Breast epithelium (tissue), 3 donors: ENCODE measurements at regions not wholly inside any gene's neighbourhood (a gene's known extent, or its start where the extent isn't known, plus 50 kb on each side); places are given as distances from the start of the nearest gene placed in this dataset.

Experiments
- POLR2A ChIP-seq: fragments of 450-650 bp; IDR thresholded peaks from one replicate; pipeline ENCODE4 v1.6.1; 2016; ENCODE audit warnings: antibody characterized with exemption, mild to moderate bottlenecking, moderate library complexity
- TF ChIP-seq, protein P1 (sequence below), 3 donors: fragments of 450-650 bp; IDR thresholded peaks; one replicate each; pipeline ENCODE4 v1.5.1; 2016 to 2017; ENCODE audit warnings: antibody characterized with exemption in 3 of 3, mild to moderate bottlenecking in 3 of 3, moderate library complexity in 3 of 3

DNA sequence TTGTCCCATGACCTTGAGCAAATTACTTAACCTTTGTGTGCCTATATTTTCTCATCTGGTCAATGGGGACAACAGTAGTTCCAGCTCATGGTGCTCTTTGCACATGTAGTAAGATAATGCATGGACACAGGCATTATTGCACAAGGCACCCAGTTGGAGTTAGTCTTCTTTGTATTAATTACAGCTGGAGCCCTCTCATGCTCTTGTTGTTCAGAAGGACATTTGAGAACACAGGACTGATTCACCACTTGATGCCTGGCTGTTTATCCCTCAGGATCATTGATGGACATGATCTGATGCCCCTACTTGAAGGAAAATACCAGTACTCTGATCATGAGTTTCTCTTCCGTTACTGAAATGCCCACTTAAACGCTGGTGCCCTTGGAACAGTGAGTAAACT is 1068.6 kb downstream of the NLGN4Y start:
- TF ChIP-seq, protein P1, sequence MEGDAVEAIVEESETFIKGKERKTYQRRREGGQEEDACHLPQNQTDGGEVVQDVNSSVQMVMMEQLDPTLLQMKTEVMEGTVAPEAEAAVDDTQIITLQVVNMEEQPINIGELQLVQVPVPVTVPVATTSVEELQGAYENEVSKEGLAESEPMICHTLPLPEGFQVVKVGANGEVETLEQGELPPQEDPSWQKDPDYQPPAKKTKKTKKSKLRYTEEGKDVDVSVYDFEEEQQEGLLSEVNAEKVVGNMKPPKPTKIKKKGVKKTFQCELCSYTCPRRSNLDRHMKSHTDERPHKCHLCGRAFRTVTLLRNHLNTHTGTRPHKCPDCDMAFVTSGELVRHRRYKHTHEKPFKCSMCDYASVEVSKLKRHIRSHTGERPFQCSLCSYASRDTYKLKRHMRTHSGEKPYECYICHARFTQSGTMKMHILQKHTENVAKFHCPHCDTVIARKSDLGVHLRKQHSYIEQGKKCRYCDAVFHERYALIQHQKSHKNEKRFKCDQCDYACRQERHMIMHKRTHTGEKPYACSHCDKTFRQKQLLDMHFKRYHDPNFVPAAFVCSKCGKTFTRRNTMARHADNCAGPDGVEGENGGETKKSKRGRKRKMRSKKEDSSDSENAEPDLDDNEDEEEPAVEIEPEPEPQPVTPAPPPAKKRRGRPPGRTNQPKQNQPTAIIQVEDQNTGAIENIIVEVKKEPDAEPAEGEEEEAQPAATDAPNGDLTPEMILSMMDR (IDR thresholded peaks at IDR 0.05): no peak
- TF ChIP-seq POLR2A: no peak
